IMR-90 (cell line): ENCODE measurements at regions not wholly inside any gene's neighbourhood (a gene's known extent, or its start where the extent isn't known, plus 50 kb on each side); places are given as distances from the start of the nearest gene placed in this dataset.
A peak's percentile ranks its signal among the peaks of the same experiment; 100 is the strongest.

ENCODE experiments used
- ATAC-seq: fragments of 200-7000 bp; cut with Tn5 transposase; 2 replicates; pipeline ENCODE4 v1.9.1; 2020; ENCODE audit warnings: low read depth, mild to moderate bottlenecking, moderate library complexity
- BruUV-seq: library from RNA; stranded (reverse); fragments of 400-500 nt; replicated peaks from 2 replicates; lab custom pipeline; 2021; lab: Mats Ljungman, UMichigan
- CTCF ChIA-PET: fragments of 300-600 bp; formaldehyde crosslinking; extraction: SDS; loops from one replicate; lab custom pipeline; 2021; ENCODE audit warnings: antibody characterized with exemption; lab: Yijun Ruan, JAX
- POLR2A ChIA-PET: fragments of 300-600 bp; sonication (Branson Sonifier 250); formaldehyde crosslinking; loops from one replicate; lab custom pipeline; 2022; ENCODE audit warnings: antibody characterized with exemption; ENCODE audit not compliant: unreplicated experiment; lab: Charles Lee
- DNase-seq: peaks from one replicate; pipeline ENCODE4 v3.0.0; 2013
- H2AFZ ChIP-seq: replicated peaks from 2 replicates; pipeline ENCODE3; 2013; ENCODE audit warnings: low read length, mild to moderate bottlenecking; ENCODE audit not compliant: poor library complexity
- H2AK5ac ChIP-seq: 2 replicates; pipeline ENCODE4 v1.6.1; 2013; ENCODE audit warnings: low read depth, low read length, inconsistent platforms
- H2AK9ac ChIP-seq: replicated peaks from 2 replicates; pipeline ENCODE3; 2013; ENCODE audit warnings: mild to moderate bottlenecking, low read depth, low read length, moderate library complexity; ENCODE audit not compliant: poor library complexity
- H2BK120ac ChIP-seq: 2 replicates; pipeline ENCODE4 v1.6.1; 2013; ENCODE audit warnings: low read depth, low read length, inconsistent platforms
- H2BK15ac ChIP-seq: 3 replicates; pipeline ENCODE4 v1.6.1; 2013; ENCODE audit warnings: low read depth, low read length, inconsistent platforms
- H2BK20ac ChIP-seq: 2 replicates; pipeline ENCODE4 v1.6.1; 2013; ENCODE audit warnings: low read depth, mild to moderate bottlenecking, inconsistent platforms, low read length, moderate library complexity
- H2BK5ac ChIP-seq: 2 replicates; pipeline ENCODE4 v1.6.1; 2013; ENCODE audit warnings: mild to moderate bottlenecking, low read depth, low read length, inconsistent platforms; ENCODE audit not compliant: poor library complexity, severe bottlenecking
- H3K14ac ChIP-seq: replicated peaks from 2 replicates; pipeline ENCODE4 v1.6.1; 2013; ENCODE audit warnings: low read depth, low read length, inconsistent platforms
- H3K18ac ChIP-seq: 2 replicates; pipeline ENCODE4 v1.6.1; 2013; ENCODE audit warnings: low read depth, low read length, control low read depth
- H3K23ac ChIP-seq: 2 replicates; pipeline ENCODE4 v1.6.1; 2013; ENCODE audit warnings: low read depth, low read length, inconsistent platforms
- H3K27ac ChIP-seq: 2 replicates; pipeline ENCODE4 v1.5.1; 2013; ENCODE audit warnings: mild to moderate bottlenecking, control low read depth, low read length; ENCODE audit not compliant: insufficient read depth
- H3K27me3 ChIP-seq: 2 replicates; pipeline ENCODE4 v1.6.1; 2013; ENCODE audit warnings: low read length; ENCODE audit not compliant: control insufficient read depth, insufficient read depth
- H3K36me3 ChIP-seq: 2 replicates; pipeline ENCODE4 v1.6.1; 2013; ENCODE audit warnings: low read length, mixed read lengths; ENCODE audit not compliant: control insufficient read depth, insufficient read depth
- H3K4ac ChIP-seq: 2 replicates; pipeline ENCODE4 v1.6.1; 2013; ENCODE audit warnings: low read depth, low read length, inconsistent platforms
- H3K4me1 ChIP-seq: 2 replicates; pipeline ENCODE4 v1.6.1; 2013; ENCODE audit warnings: low read length, mixed read lengths; ENCODE audit not compliant: control insufficient read depth, insufficient read depth
- H3K4me2 ChIP-seq: 2 replicates; pipeline ENCODE4 v1.6.1; 2013; ENCODE audit warnings: low read depth, mild to moderate bottlenecking, control low read depth, low read length, moderate library complexity
- H3K4me3 ChIP-seq: 2 replicates; pipeline ENCODE4 v1.5.1; 2013; ENCODE audit warnings: low read depth, mild to moderate bottlenecking, control low read depth, low read length, moderate library complexity; ENCODE audit not compliant: insufficient read depth
- H3K56ac ChIP-seq: 2 replicates; pipeline ENCODE4 v1.6.1; 2013; ENCODE audit warnings: low read length, inconsistent platforms; ENCODE audit not compliant: insufficient read depth; ENCODE audit errors: extremely low read depth
- H3K79me1 ChIP-seq, 2 experiments: 2 replicates each; pipeline ENCODE4 v1.6.1; 2013; ENCODE audit warnings: low read length in 2 of 2, inconsistent platforms in 1 of 2, low read depth in 1 of 2
- H3K9ac ChIP-seq: 2 replicates; pipeline ENCODE4 v1.6.1; 2013; ENCODE audit warnings: low read depth, low read length, control low read depth
- H3K9me1 ChIP-seq: 2 replicates; pipeline ENCODE4 v1.6.1; 2013; ENCODE audit warnings: low read length, inconsistent platforms; ENCODE audit not compliant: insufficient read depth
- H3K9me3 ChIP-seq: 2 replicates; pipeline ENCODE4 v1.6.1; 2013; ENCODE audit warnings: low read length; ENCODE audit not compliant: control insufficient read depth, insufficient read depth
- H4K20me1 ChIP-seq: 2 replicates; pipeline ENCODE4 v1.6.1; 2013; ENCODE audit warnings: low read length, inconsistent platforms; ENCODE audit not compliant: insufficient read depth
- H4K5ac ChIP-seq: 2 replicates; pipeline ENCODE4 v1.6.1; 2013; ENCODE audit warnings: mild to moderate bottlenecking, low read depth, low read length, control low read depth
- H4K8ac ChIP-seq, 2 experiments: 2 replicates each; pipeline ENCODE4 v1.6.1; 2013; ENCODE audit warnings: low read depth in 2 of 2, low read length in 2 of 2, control low read depth in 1 of 2, inconsistent platforms in 1 of 2
- H4K91ac ChIP-seq: 2 replicates; pipeline ENCODE4 v1.6.1; 2013; ENCODE audit warnings: low read depth, low read length, inconsistent platforms; ENCODE audit not compliant: insufficient read depth
- CEBPB ChIP-seq: IDR thresholded peaks from 2 replicates; pipeline ENCODE4 v1.6.1; 2012; ENCODE audit warnings: low read depth, low read length, improper control_type of control experiment
- RCOR1 ChIP-seq: IDR thresholded peaks from 2 replicates; pipeline ENCODE4 v1.6.1; 2012; ENCODE audit warnings: mild to moderate bottlenecking, low read length, improper control_type of control experiment; ENCODE audit not compliant: insufficient replicate concordance
- WGBS, 2 experiments: methylation state at CpG; one replicate each; pipeline versions ENCODE4 v1.1.5 to v1.1.7; 2013; ENCODE audit warnings: missing lambda C conversion rate in 2 of 2; ENCODE audit not compliant: insufficient read length in 1 of 2; ENCODE audit errors: extremely low coverage in 2 of 2; 5-methylcytosine and 5-hydroxymethylcytosine counted together
- dilution Hi-C: fragments of 300-500 bp; cut with HindIII; formaldehyde crosslinking; loops from one replicate; pipeline ENCODE4 v1.14.3; 2018; ENCODE audit warnings: low sequenced_read_pairs; ENCODE audit not compliant: unreplicated experiment
- in situ Hi-C: fragments of 300-500 bp; cut with MboI; formaldehyde crosslinking; loops from 3 replicates; pipeline ENCODE4 v1.14.3; 2019; ENCODE audit warnings: low sequenced_read_pairs, inconsistent platforms, mixed read lengths
- intact Hi-C: fragments of 100-400 bp; cut with micrococcal nuclease; formaldehyde crosslinking; loops from 2 replicates; pipeline ENCODE4 v1.10.0; 2022

- H3K9ac ChIP-seq, result no peak overlapping the region
- no peak overlapping the region for H3K18ac ChIP-seq
- dilution Hi-C loops (no loop called here), in situ Hi-C loops (no loop called here), intact Hi-C loops (no loop called here)
- no peak for TF ChIP-seq RCOR1
- peak; percentile 72 for TF ChIP-seq CEBPB
- H3K27ac ChIP-seq, result no peak overlapping the region
- H2BK15ac ChIP-seq, result no peak overlapping the region
- DNase-seq, result no peak
- H2BK120ac ChIP-seq, result no peak overlapping the region
- no peak overlapping the region for H3K14ac ChIP-seq
- no peaks in the 10 kb centered on the region for H3K9me1 ChIP-seq
- H3K79me1 ChIP-seq, result no peaks in the 10 kb centered on the region
- no peak overlapping the region for H3K4ac ChIP-seq
- H4K5ac ChIP-seq, result no peak overlapping the region
- H4K8ac ChIP-seq, result no peak overlapping the region
- no peaks in the 10 kb centered on the region for H4K20me1 ChIP-seq
- H3K4me3 ChIP-seq, result no peak overlapping the region
- no peaks in the 10 kb centered on the region for H3K9me3 ChIP-seq
- H3K4me1 ChIP-seq, result no peaks in the 10 kb centered on the region
- no peaks in the 10 kb centered on the region for H3K27me3 ChIP-seq
- ChIA-PET POLR2A (interaction anchor here (0.6 kb wide), 1 partner anchor 1554 kb away, joined by 3 read pairs; no protein-coding TSS in a partner anchor), CTCF (no interaction called here)
- H2AFZ ChIP-seq, result no peak overlapping the region
- no TSS peak for BruUV-seq
- H3K4me2 ChIP-seq, result no peak overlapping the region
- H2BK5ac ChIP-seq, result no peak overlapping the region
- H3K36me3 ChIP-seq, result no peaks in the 10 kb centered on the region
- no CpG with 5 or more reads among the region's 4 CpGs for WGBS, 2 experiments
- no peak overlapping the region for H2AK5ac ChIP-seq
- H3K23ac ChIP-seq, result no peak overlapping the region
- no peak overlapping the region for H2AK9ac ChIP-seq
- H2BK20ac ChIP-seq, result no peak overlapping the region
- H3K56ac ChIP-seq, result no peak overlapping the region
- no peak overlapping the region for H4K91ac ChIP-seq
- no peak for ATAC-seq
Observed at GRCh38 chr2:51657849-51658248, 625.9 kb upstream of the NRXN1 start.
